GM06990 (cell line): ENCODE measurements at regions not wholly inside any gene's neighbourhood (a gene's known extent, or its start where the extent isn't known, plus 50 kb on each side); places are given as distances from the start of the nearest gene placed in this dataset.
"Not testable (repeated sequence)": the region's sequence is repeated elsewhere in the genome, so short reads cannot be mapped to it uniquely, and the experiment has no call there.

Experiments used
- DNase-seq: peaks from one replicate; pipeline ENCODE4 v3.0.0-alpha.2; 2011; ENCODE audit not compliant: insufficient read length; ENCODE audit errors: extremely low read depth
- H3K27me3 ChIP-seq: replicated peaks from 2 replicates; pipeline ENCODE4 v1.6.0; 2011; ENCODE audit warnings: low read length; ENCODE audit not compliant: control insufficient read depth, insufficient read depth
- H3K36me3 ChIP-seq: 2 replicates; pipeline ENCODE4 v1.5.1; 2011; ENCODE audit warnings: low read length; ENCODE audit not compliant: control insufficient read depth, insufficient read depth
- H3K4me3 ChIP-seq: replicated peaks from 2 replicates; pipeline ENCODE4 v1.5.1; 2011; ENCODE audit warnings: low read depth, mild to moderate bottlenecking, control low read depth, low read length
- CTCF ChIP-seq: IDR thresholded peaks from 2 replicates; pipeline ENCODE4 v1.5.1; 2011; ENCODE audit warnings: low read length, control low read depth, mild to moderate bottlenecking, inconsistent platforms; ENCODE audit not compliant: insufficient read depth, poor library complexity, severe bottlenecking

- Histone ChIP-seq H3K36me3 (no peaks in the 10 kb centered on the region), H3K27me3 (no peaks in the 10 kb centered on the region), H3K4me3 (no peak overlapping the region)
- no peak for DNase-seq
- no peak for TF ChIP-seq CTCF
Measured at GRCh38 chr15:96162322-96162721, 168.2 kb upstream of the NR2F2 start.

DNA sequence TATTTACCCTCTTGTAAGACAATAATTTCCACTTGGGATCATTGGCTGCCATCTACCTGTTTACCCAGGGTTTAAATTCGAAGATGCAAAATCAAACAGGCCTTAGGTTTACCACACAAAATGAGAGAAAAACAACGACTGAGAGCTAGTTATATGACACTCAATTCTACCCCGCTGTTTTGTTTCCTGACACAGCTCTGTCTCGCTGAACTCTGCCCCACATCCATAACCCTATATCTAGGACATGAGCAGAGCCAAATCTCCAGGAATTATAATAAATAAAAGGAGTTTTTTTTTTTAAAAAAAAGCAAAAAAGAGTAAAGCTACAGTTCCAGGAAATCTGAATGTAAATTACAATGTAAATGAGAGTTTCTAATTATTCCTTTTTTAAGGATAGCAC lies 165.4 kb upstream of the NR2F2 start:
- no peak overlapping the region for H3K4me3 ChIP-seq
- no peak for TF ChIP-seq CTCF
- no peaks in the 10 kb centered on the region for H3K36me3 ChIP-seq
- no peak for DNase-seq
- H3K27me3 ChIP-seq, result no peaks in the 10 kb centered on the region

DNA sequence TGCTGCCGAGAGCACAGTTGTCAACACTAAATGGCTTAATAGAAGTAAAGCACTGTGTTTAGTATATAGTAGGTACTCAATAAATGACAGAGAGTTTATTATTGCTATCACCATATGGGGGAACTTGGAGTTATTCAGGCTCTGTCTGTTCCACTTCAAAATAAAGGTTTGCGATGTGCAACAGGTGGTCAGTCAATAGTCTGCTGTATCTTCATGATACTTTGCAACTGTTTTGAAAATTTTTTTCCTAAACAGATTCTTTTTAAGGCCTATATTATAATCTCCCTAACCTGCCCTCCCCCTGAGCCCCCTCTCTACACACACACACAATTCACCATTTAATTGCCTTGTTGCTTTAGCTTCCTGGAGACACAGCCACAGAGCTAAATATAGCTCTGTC lies 164.7 kb upstream of the NR2F2 start:
- Histone ChIP-seq H3K36me3 (no peaks in the 10 kb centered on the region), H3K27me3 (no peaks in the 10 kb centered on the region), H3K4me3 (no peak overlapping the region)
- no peak for TF ChIP-seq CTCF
- DNase-seq, result no peak

- no peak for DNase-seq
- Histone ChIP-seq H3K27me3 (no peaks in the 10 kb centered on the region), H3K36me3 (no peaks in the 10 kb centered on the region), H3K4me3 (no peak overlapping the region)
- TF ChIP-seq CTCF, result no peak
Measured at GRCh38 chr15:96166223-96167200, 164.0 kb upstream of the NR2F2 start.

DNA sequence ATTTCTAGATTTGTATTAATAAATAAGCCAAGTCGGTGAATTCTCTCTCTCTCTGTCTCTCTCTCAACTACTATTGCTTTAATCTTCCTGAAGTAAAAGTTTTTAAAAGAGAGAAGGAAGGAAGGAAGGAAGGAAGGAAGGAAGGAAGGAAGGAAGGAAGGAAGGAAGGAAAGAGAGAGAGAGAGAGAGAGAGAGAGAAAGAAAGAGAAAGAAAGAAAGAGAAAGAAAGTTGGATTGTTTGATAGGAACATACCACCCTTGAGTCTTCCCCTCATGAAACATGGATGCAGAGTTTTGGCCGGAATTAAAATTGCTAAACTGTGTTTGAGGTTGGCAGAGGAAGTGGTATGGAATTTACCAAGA lies 159.9 kb upstream of the NR2F2 start:
- not testable (repeated sequence) for DNase-seq, H3K36me3 ChIP-seq, H3K4me3 ChIP-seq, H3K27me3 ChIP-seq

DNA sequence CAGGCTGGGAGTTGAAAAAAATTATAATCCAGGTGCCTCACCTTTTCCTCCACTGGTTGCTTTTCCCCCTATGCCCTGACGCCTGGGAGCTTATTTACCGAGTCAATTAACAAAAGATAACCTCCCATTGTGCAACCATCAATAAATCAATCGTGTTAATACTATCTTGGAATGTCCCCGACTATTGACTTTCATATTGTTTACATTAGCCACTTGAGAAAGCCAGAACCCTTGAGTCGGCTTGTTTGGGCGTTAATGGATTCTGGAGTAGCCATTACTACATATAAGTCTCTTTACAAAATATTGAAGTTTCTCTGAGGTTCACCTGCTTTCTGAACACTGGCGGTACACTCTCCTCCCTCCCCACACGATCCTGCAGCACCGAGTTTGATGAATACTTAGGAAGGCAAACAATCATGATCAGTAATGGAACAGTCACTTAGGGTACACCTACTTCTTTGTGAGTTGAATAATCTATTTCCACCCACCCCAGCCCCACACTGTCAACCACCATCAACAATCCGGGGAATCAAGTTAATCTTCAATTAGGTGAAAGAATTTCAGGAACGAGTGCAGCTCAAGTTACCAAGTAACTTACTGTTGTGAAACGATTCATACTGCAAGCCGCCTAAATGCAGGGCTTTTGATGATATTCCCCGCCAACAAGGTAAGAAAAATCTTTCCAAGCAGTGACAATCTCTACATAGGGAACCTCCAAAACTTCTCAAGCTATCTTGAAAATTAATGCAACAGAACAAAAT lies 159.3 kb upstream of the NR2F2 start:
- no peak for DNase-seq
- no peaks in the 10 kb centered on the region for H3K27me3 ChIP-seq
- H3K36me3 ChIP-seq, result no peaks in the 10 kb centered on the region
- TF ChIP-seq CTCF, result no peak
- H3K4me3 ChIP-seq, result no peak overlapping the region
